ENCODE measurements at regions not wholly inside any gene's neighbourhood (a gene's known extent, or its start where the extent isn't known, plus 50 kb on each side); places are given as distances from the start of the nearest gene placed in this dataset.
"Not testable (repeated sequence)": the region's sequence is repeated elsewhere in the genome, so short reads cannot be mapped to it uniquely, and the experiment has no call there.

DNA sequence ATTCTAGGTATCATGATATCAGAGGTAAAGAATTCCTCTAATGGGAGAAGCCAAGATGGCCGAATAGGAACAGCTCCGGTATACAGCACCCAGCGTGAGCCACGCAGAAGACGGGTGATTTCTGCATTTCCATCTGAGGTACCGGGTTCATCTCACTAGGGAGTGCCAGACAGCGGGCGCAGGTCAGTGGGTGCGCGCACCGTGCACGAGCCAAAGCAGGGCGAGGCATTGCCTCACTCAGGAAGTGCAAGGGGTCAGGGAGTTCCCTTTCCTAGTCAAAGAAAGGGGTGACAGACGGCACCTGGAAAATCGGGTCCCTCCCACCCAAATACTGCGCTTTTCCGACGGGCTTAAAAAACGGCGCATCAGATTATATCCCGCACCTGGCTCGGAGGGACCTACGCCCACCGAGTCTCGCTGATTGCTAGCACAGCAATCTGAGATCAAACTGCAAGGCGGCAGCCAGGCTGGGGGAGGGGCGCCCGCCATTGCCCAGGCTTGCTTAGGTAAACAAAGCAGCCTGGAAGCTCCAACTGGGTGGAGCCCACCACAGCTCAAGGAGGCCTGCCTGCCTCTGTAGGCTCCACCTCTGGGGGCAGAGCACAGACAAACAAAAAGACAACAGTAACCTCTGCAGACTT, 70.4 kb upstream of the ALCAM start:
- not testable (repeated sequence) for DNase-seq (ENCODE audit: low spot score)

DNA sequence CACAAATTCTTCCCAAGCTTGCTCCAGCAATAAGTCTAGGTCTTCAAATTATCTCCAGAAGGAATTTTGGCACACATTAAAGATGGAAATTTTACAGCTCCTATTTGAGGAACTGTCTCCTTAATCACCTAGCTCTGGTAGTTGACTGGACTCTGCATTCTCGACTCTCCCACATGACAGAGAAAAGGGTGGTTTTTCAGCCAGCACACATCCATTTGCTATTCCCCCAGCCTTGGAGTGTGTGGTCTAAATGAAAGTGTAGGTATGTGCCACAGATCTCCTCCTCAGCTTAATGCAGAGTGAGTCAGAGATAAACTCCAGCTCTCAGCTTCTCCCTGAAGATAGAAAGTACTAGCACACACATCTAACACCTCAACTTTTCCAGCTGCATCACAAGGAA, 62.2 kb upstream of the ALCAM start:
- DNase-seq (ENCODE audit: low spot score): no peak

DNA sequence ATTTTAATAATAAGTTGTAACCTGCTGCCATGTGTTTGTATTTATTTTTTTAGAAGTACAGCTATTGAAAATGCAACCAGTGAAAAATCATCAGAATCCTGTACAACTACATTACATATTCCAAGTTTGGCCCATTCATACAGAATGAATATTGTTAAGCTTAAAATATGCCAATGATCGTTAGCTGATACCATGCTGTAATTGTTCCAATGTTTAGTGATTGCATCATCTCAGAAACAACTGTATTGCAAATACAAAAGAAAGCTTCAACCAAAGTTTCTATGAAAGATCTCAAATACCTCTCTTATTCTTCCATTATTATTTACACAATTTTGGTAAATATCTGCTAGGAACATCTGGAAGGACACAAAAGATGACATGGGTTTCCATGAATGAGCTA, 51.6 kb upstream of the ALCAM start:
- no peak for DNase-seq (ENCODE audit: low spot score)

DNA sequence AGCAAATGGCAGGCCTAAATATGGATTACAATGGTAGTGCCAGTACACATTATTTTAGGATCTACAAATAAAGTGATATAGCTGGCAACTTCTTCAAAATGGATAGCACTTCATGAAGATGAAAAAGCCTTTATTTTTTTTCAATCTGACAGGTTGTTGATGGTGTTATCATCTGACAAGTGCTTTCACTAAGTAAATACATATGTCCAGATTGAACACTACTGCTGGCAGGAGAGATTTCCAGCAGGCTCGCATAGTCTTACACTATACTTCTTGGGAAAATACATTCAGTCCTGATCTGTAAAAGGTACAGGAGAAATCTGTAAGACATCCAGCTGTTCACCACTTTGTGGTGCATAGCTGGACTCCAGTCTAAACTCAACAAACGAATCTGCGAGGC, 50.9 kb upstream of the ALCAM start:
- DNase-seq (ENCODE audit: low spot score): no peak

DNA sequence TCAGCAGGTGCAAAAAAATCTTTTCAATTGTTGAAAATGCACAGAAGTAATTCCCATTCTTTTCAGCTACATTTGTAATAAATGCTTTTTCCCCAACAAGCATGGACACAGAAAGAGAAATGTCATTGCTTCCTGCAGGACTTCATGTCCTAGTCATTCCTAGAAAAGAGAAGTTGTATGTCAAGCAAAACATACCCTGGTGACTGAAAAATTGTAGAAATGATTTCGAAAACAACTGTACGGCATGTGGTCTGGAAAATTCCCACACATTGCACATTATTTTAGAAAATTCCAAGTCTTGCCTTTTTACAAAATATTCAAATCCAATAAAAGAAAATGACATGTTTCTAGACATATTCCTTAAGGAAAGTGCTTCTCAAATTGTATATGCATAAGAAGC, 50.4 kb upstream of the ALCAM start:
- DNase-seq (ENCODE audit: low spot score): no peak

Measured in ecto neural progenitor cell (in vitro differentiated cells).